ENCODE measurements at regions not wholly inside any gene's neighbourhood (a gene's known extent, or its start where the extent isn't known, plus 50 kb on each side); places are given as distances from the start of the nearest gene placed in this dataset.
A peak's percentile ranks its signal among the peaks of the same experiment; 100 is the strongest.

DNA sequence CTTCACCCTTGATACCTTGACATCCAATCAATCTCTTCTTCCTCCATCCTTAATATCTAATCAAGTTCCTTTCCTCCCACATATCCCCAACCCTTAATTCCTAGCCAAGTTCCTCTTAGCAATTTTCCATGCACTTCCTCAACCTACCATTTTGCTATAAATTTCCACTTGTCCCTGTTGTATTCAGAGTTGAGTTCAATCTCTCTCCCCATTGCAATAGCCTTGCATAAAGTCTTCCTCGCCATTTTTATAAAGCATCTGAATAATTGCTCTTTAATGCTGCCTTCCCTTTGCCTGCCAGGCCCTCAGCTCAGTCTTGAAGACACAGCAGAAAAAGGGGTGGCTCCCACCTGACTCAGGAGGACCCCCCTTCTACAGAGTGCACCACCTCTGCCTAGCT is 390.3 kb downstream of the HHIPL2 start:
- DNase-seq: no peak

DNA sequence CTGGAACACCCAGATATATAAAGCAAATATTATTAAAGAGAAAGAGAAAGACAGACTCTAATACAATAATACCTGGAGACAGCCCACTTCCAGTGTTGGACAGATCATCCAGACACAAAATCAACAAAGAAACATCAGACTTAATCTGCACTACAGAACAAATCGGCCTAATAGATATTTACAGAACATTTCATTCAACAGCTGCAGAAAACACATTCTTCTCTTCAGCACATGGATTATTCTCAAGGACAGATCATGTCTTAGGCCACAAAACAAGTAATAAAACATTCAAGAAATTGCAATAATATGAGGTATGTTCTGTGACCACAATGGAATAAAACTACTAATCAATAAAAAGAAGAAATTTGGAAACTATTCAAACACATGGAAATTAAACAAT is 398.3 kb upstream of the DUSP10 start:
- no peak for DNase-seq

DNA sequence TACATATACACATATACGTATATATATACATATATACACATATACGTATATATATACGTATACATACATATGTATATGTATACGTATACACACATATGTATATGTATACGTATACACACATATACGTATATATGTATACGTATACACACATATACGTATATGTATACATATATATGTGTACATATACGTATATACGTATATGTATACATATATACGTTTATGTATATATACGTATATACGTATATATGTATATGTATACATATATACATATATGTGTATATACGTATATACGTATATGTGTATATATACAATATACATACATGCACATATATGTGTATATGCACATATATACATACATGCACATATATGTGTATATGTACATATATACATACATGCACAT is 396.2 kb upstream of the DUSP10 start:
- DNase-seq: no peak

DNA sequence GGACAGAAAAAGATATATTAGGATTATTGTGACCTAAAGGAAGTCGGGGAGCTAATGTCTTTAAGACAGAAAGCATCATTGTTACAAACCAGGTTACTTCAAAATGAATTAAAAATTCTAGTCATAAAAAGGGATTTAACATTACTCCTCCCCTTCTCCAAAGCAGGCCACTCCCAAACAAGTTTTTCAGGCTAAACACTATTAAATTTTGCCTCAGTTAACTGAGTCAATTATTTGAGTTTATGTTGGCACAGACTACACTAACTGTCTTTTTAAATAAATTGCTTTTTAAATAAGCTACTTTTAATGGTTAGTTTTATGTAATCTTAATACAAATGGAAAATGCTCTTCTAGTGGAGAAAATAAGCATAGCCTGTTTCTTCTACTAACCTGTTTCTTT is 395.0 kb upstream of the DUSP10 start:
- DNase-seq: no peak

DNA sequence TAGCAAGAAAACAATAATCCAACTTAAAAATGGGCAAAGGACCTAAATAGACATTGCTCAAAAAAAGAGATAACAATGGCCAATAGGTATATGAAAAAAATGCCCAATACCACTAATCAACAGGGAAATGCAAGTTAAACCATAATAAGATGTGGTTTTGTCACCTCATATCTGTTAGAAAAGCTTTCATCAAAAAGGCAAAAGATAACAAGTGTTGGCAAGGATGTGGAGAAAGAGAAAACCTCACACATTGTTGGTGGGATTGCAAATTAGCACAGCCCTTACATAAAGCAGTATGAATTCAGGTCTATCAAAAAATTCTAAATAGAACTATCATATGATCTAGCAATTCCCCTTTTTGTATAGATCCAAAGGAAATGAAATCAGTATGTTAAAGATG is 387.2 kb upstream of the DUSP10 start:
- DNase-seq: no peak

DNA sequence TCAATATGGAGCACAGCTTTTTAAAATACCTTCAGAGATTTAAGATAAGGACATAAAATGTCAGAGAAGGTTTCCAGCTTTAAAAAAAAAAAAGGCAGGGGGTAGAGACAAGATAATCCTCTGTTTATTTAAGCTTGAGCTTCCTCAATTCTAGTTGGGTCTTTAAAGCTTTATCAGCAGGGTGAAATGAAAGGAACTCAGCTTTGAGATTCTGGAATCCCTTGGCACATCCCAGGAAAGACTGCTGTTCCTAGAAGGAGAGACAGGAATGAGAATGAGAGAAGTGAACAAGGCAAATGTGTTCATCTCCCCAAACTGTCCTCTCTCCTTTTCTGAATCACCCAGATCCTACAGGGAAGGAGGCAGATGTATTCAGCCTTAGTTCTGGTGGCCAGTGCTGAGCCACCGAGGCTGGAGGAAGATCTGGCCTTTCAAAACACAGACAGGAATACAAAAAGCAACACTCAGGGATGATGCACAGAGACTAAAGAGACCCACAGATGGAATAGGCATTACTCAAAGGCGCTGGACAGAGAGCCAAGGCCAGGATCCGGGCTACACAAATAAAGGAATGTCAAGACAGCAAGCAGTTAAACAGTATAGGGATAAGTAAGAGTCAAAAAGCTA is 385.8 kb upstream of the DUSP10 start:
- no peak for DNase-seq

DNA sequence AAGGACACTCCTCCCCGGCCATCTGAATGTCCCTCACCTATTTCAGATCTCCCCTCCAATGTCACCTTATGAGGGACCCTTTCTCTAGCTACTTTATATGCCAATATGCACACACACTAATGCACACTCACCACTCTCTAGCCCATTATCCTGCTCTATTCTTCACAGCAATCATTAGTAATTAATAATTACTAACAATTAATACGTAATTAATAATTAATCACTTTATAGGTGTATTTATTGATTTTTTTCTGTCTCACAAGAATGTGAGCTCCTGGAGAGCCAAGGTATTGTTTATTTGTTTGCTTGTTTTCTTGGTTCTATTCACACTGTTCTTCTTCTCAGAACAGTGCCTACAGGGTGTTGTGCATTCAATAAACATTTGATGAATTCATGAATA is 385.2 kb upstream of the DUSP10 start:
- no peak for DNase-seq

DNA sequence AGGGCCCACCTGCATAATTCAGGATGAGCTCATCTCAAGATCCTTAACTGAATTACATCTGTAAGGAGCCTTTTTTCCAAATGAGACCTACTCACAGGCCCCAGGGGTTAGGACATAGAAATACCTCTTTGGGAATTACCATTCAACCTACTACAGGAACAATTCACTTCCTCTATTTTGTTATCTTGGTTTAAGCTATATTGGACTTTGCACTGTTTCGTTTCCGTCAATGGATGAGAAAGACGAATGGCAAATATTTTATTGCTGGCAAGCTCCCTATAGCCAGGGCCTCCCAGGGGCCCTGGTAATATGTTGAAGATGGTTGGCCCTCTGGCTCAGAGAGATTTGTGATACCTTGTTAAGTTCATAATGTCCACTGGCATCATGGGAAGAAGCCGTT is 384.2 kb upstream of the DUSP10 start:
- no peak for DNase-seq

DNA sequence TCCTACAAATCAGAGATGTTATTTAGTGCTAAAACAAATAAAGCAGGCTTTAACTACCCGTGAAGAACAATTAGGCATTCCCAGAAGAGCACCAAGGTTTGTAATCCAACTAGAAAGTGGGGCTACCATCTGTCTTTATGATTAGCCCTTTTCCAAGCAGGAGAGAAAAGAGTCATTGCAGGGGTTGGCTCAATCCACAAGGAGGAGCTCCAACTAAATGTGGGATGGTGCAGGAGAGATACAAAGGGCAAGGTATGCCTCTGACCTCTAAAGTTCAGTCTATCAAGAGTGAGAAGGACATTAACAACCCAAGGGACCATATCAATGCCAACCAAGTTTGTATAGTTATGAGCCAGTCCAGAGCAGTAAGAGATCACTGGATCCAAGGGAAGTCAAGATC is 382.7 kb upstream of the DUSP10 start:
- no peak for DNase-seq

DNA sequence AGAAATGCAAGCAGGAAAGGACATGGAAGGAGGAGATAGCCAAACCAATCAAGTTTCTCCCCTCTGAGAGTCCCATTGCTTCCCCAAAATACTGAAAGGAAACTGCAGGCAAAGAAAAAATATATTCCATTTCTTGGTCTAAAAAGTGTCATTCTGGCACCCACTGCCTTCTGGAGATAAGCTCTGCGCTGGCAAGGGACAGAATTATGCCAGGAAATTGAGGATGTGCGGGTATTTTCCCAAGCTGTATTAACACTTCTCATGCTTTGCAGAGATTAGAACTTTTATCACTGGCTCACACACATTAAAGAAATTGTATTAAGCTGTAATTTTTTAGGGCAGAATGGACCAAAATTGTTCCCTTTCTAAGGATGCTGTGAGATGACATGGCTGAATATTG is 381.2 kb upstream of the DUSP10 start:
- DNase-seq: no peak

DNA sequence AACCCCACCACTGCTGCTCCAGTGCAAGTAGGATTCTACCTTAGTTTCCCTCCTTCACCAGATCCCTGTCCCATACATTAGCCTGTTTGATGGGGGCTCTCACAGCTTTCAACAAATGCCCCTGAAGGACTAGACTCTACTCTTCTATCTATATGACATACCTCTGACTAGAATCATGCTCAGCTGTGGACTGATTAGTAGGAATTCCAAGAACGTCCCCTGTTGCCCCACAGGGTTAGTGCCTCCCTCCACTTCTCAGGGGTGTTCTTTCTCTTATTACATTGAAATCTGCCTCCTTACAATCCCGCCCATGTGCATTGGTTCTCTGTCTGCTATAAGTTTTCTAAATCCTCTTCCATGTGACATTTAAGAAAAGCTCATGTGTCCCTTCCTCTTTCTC is 375.9 kb upstream of the DUSP10 start:
- DNase-seq: no peak

DNA sequence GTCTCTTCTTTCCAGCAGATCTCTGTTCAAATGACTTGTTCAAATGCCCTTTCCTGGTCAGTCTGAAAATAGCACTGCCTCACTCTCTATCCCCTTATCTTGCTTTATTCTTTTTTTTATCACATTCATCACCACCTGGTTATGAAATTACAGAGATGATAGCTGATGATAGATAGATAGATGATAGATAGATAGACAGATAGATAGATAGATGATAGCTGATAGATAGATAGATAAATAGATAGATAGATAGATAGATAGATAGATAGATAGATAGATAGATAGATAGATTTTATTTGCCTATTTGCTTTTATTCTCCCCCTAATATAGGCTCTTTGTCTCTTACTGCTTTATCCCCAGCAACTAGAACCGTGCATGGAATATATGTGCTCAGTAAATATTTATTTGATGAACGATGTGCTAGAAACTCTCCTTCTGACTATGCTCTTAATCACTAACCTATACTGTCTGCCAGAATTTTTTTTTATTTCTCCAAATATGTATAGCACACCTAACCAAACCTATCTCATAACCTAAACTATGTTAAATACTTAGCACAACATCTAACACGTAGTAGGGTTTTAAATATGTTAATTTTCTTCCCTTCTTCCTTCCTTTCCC is 372.8 kb upstream of the DUSP10 start:
- DNase-seq: peak; percentile 7

DNA sequence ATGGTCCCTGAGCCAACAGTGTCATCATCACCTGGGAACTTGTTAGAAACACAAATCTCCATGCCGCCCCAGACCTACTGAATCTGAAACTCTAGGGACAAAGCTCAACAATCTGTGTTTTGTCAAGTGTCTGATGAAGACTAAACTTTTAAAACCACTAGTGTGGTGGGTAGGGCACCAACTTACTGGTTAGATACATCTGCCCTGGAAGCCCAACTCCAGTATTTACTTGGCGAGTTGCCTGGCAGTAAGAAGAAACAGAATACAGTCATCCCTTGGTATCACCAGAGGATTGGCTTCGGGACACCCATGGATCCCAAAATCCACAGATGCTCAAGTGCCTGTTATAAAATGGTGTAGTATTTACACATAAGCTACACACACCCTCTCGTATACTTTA is 367.9 kb upstream of the DUSP10 start:
- no peak for DNase-seq

DNA sequence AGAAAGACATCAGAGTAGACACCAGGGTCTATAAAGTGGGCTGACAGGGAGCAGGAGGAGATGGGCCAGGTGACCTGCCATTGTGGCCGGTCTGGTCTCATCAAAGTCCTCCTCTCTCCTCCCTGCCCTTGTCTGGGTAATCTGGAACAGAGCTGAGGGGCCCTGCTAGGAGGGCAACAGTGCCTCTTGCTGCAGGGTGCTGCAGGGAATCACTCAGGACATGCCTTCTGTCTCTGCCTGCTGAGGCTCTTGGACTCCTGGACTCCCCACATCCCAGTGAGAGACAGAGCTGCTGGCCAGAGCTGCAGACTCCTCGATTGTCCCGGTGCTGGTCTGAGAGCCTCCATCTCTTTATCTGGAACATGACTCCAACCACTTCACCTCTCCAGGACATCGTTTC is 366.1 kb upstream of the DUSP10 start:
- no peak for DNase-seq

DNA sequence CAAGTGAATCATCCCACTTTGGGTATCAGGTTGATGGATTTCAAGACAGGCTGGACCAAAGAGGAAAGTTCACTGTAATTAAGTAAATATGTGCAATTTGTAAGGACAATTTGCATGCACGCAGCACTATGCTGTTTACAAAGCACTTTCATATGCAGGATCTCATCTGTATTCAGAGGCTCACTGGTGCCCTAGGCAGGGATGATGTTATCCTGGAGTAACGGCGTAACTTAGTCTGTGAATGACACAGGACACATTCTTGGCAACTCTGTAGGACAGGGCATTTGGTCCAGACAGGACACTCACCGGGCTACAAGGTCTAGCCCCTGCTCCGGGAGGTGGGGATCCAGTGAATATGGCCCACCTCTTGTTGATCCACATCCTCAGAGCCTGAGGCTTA is 365.4 kb upstream of the DUSP10 start:
- no peak for DNase-seq

DNA sequence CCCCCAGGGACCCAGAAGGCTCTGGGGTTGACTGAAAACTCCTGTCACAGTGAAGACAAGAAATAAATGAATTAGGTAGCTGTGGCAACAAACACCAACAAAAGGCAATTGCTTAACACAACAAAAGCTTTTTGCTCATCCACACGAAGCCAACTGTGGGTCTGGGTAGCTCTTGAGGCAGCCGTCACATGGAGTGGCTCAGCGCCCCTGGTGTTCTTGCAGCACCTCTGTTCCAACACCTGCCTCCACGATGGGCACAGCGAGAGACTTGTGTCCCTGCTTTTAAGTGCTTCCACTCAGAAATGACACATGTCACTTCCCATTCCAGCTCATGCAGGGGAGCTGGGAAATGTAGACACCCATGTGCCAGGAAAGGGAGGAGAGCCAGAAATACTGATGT is 364.5 kb upstream of the DUSP10 start:
- no peak for DNase-seq

DNA sequence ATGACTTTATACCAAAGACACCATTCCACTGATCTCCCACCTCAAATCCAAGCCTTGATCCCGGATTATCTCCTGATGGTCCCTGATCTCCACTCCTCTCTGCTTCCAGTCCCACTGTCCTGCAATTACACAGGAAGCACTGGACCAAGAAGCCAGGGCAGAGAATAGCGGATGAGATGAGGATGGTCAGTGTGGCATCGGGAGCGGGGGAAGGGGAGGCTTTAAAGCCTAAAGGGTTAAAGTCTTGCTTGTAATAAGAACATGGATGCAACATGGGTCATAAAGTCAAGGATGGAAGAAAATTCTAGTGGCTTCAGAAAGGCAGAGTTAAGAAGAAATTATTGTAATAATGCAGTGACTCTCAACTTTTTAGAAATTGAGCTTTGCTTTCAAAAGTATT is 364.0 kb upstream of the DUSP10 start:
- DNase-seq: no peak

DNA sequence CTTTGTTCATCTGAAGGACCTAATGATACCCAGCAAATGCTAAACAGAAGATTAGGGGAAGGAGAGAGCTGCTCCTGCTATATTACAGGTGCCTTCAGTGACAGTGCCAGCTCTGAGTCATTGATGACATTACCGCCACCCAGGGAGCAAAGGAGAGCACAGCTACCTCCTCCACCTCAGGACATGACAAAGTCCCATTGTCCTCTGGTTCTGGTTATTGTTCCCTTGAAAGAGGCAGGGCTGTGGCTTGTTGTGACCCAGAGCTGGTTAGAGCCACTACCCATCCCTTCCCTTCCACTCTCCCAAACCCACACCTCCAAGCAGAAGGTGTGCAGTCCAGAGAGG is 363.5 kb upstream of the DUSP10 start:
- no peak for DNase-seq

DNA sequence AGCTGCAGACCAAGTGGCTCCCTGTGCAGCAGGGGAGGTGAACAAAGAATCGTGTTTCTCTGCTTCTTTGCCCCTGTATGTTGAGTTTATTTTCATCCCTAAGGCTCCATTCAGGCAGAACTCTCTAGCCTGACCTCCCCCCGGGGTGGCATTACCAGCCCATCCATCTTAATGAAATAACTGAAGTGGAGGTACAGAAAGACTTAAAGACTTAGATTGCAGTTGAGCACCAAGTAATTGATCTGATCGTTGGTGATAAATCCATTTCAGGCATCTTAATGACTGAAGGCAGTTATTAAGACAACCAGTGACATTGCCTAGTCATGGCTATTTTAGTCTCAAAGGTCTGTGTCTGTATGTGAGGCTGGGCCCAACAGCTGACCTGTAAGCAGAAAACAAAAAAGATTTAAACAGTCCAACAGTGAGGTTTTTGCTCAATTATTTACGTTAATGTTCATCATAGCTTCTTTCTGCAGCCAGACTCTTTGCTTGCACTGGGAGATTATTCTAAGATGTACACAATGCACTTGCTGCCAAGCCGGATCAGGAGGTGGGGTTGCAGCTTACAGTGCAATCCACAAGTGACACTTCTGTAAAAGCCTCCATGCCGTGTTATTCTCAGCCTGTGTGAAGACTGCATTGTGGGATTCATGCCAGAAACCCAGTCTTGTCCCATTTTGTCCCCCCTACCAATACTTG is 363.0 kb upstream of the DUSP10 start:
- no peak for DNase-seq

DNA sequence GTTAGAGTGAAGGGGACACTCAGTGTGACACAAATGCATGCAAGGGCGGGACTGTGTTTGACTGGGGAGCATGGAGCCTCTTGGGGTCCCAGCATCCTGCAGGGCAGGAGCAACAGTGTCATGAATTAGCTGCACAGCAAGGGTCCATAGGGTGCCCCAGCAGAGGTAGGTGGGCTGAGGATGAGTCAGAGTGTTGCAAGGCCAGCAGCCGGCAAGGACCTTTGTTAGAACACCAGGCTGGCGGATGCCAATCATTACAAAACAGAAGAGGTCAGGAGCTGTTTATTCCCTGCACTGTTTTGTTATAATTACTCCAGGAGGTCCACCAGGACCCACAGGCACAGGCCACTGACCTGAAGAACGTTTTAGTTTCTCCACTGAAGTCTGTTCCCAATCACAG is 362.2 kb upstream of the DUSP10 start:
- no peak for DNase-seq

DNA sequence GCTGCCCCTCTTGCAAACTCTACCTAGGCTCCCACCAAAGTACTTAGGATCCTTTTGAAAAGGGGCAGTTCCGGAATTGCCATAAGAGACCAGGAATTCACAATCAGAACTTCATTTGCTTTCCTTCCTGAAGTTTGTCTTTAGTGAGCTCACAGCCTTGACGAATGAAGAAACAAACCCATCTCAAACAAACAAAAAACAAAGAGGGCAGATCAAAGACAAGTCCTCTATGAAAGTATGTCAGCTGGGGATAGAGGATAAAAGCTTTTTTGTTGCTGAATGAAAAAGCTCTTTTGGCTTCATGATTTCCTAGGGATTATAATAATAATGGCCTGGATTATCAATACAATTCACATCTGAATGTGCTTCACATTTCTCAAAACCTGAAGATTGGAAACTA is 357.9 kb upstream of the DUSP10 start:
- DNase-seq: no peak

DNA sequence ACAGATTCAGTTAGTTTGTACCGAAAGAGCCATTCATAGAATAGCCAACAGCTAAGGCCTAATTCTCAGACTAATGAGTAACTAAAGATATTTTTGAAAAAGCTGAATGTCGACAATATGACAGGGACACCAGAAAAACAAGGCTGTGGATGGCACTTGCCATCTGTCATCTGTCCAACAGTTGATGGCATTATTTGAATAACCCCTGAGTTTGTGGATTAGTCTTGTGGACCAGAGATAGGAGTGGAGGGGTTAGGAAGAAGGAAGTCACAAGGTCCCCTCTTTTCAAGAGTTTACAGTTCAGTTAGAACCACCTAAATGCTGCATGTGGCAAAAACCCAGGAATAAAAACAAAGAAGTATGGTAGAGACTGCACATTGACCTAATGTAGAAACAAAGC is 356.5 kb upstream of the DUSP10 start:
- DNase-seq: no peak

DNA sequence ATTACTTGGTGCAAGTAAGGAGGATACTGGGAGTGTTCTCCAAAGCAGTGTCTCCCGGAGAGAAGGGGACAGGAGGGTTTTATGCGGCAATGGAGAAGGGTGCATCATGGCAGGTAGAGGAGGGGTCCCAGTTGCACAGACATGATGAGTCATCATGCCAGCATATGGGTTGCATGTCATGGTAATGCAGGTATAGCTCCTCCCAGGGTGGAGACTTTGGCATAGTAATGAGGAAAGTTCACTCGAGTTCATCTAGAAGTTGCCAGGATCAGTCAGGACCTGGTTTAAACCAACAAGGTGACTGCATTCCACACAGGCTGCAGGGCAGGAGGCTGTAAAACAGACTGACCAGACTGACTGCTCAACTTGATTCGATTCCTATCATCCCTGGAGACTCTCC is 355.7 kb upstream of the DUSP10 start:
- DNase-seq: no peak

DNA sequence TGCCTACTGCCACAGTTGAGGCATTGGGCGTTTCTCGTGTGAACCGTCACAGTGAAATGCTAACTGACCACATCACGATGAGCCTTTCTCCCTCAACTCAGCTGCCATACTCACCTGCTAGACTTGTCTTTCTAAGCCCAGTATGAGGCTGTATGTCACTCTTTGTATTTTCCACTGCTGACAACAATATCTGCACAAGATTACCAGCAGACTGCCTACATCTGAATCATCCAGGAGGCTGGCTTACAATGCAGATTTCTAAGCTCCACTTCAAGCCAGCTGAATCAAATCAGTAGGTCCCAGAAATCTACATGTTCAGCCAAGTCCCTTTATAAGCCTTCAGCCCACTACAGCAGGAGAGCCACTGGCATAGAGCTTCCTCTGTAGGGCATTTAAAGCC is 355.0 kb upstream of the DUSP10 start:
- DNase-seq: no peak

DNA sequence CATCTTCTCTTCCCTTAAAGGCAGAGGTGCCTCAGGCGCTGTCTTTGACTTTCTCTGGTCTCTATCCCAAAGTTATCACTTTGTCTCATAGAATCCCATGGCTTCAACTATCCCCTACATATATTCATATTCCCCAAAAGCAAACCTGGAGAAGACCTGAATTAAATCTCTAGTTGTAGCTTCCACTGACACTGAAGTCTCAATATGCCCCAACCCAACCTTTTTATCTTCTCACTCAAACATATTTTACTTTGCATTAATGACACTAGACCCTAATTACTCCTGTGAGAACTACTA is 354.5 kb upstream of the DUSP10 start:
- DNase-seq: no peak
